Liver (tissue), 8 donors: ENCODE measurements at regions not wholly inside any gene's neighbourhood (a gene's known extent, or its start where the extent isn't known, plus 50 kb on each side); places are given as distances from the start of the nearest gene placed in this dataset.

Experiments used
- DNase-seq: peaks from one replicate; pipeline ENCODE4 v3.0.0-alpha.2; 2017; ENCODE audit warnings: low spot score
- H3K27ac ChIP-seq, 2 donors: one replicate each; pipeline ENCODE4 v1.7.0; 2013; ENCODE audit warnings: inconsistent platforms in 2 of 2, low read length in 2 of 2, control low read depth in 1 of 2, low read depth in 1 of 2, mild to moderate bottlenecking in 1 of 2
- H3K27me3 ChIP-seq, 4 donors: one replicate each; pipeline versions ENCODE4 v1.6.1 to v1.7.0; 2013; ENCODE audit warnings: low read length in 3 of 4, inconsistent platforms in 1 of 4, mild to moderate bottlenecking in 1 of 4, moderate library complexity in 1 of 4; ENCODE audit not compliant: control insufficient read depth in 4 of 4, insufficient read depth in 4 of 4
- H3K36me3 ChIP-seq, 4 donors: one replicate each; pipeline versions ENCODE4 v1.6.1 to v1.7.0; 2013; ENCODE audit warnings: low read length in 3 of 4, mild to moderate bottlenecking in 3 of 4, low read depth in 1 of 4, moderate library complexity in 1 of 4; ENCODE audit not compliant: control insufficient read depth in 4 of 4, insufficient read depth in 3 of 4
- H3K4me1 ChIP-seq, 4 donors: one replicate each; pipeline versions ENCODE4 v1.6.1 to v1.7.0; 2013; ENCODE audit warnings: low read length in 3 of 4, mild to moderate bottlenecking in 3 of 4, moderate library complexity in 1 of 4; ENCODE audit not compliant: control insufficient read depth in 4 of 4, insufficient read depth in 4 of 4
- H3K4me3 ChIP-seq, 3 donors: one replicate each; pipeline versions ENCODE4 v1.6.1 to v1.7.0; 2013; ENCODE audit warnings: low read length in 3 of 3, control low read depth in 1 of 3, low read depth in 1 of 3, mild to moderate bottlenecking in 1 of 3
- H3K9ac ChIP-seq, 2 donors: one replicate each; pipeline ENCODE4 v1.7.0; 2013; ENCODE audit warnings: low read length in 2 of 2, mild to moderate bottlenecking in 2 of 2, moderate library complexity in 2 of 2, control low read depth in 1 of 2, low read depth in 1 of 2
- H3K9me3 ChIP-seq, 4 donors: one replicate each; pipeline versions ENCODE4 v1.6.1 to v1.7.0; 2013; ENCODE audit warnings: low read length in 3 of 4; ENCODE audit not compliant: control insufficient read depth in 4 of 4
- EGR1 ChIP-seq, 2 donors: IDR thresholded peaks; 2 replicates each; pipeline ENCODE4 v1.6.1; 2016 to 2018; ENCODE audit warnings: antibody characterized with exemption in 2 of 2, low read depth in 2 of 2
- FOXA1 ChIP-seq: IDR thresholded peaks from 2 replicates; pipeline ENCODE4 v1.6.1; 2016; ENCODE audit warnings: antibody characterized with exemption
- FOXA2 ChIP-seq: IDR thresholded peaks from 2 replicates; pipeline ENCODE4 v1.6.1; 2016; ENCODE audit warnings: antibody characterized with exemption
- GABPA ChIP-seq, 2 donors: IDR thresholded peaks in 1 of 2; conservative IDR thresholded peaks in 1 of 2; 2 replicates each; pipeline ENCODE4 v1.6.1; 2016; ENCODE audit warnings: antibody characterized with exemption in 2 of 2, mild to moderate bottlenecking in 1 of 2, moderate library complexity in 1 of 2
- HNF4A ChIP-seq, 2 donors: conservative IDR thresholded peaks; 2 replicates each; pipeline ENCODE4 v1.6.1; 2016; ENCODE audit warnings: antibody characterized with exemption in 2 of 2, mild to moderate bottlenecking in 2 of 2
- HNF4G ChIP-seq: IDR thresholded peaks from 2 replicates; pipeline ENCODE4 v1.6.1; 2016; ENCODE audit warnings: antibody characterized with exemption
- JUND ChIP-seq, 2 donors: IDR thresholded peaks; 2 replicates each; pipeline ENCODE4 v1.6.1; 2016; ENCODE audit warnings: antibody characterized with exemption in 2 of 2
- NR2F2 ChIP-seq: IDR thresholded peaks from 2 replicates; pipeline ENCODE4 v1.6.1; 2016; ENCODE audit warnings: antibody characterized with exemption
- RAD21 ChIP-seq, 2 donors: IDR thresholded peaks; 2 replicates each; pipeline ENCODE4 v1.6.1; 2016; ENCODE audit warnings: antibody characterized with exemption in 2 of 2, mild to moderate bottlenecking in 2 of 2
- RXRA ChIP-seq, 2 donors: IDR thresholded peaks; 2 replicates each; pipeline ENCODE4 v1.6.1; 2017 to 2018; ENCODE audit warnings: antibody characterized with exemption in 2 of 2, mild to moderate bottlenecking in 1 of 2
- SP1 ChIP-seq: IDR thresholded peaks from 2 replicates; pipeline ENCODE4 v1.6.1; 2018; ENCODE audit warnings: antibody characterized with exemption, mild to moderate bottlenecking
- TAF1 ChIP-seq: conservative IDR thresholded peaks from 2 replicates; pipeline ENCODE4 v1.6.1; 2016; ENCODE audit warnings: antibody characterized with exemption, mild to moderate bottlenecking
- YY1 ChIP-seq: IDR thresholded peaks from 2 replicates; pipeline ENCODE4 v1.6.1; 2016; ENCODE audit warnings: antibody characterized with exemption, mild to moderate bottlenecking
- WGBS: extraction: QIAGEN DNeasy Blood & Tissue Kit; methylation state at CpG from one replicate; pipeline ENCODE4 v1.1.7; 2013; 5-methylcytosine and 5-hydroxymethylcytosine counted together
- TF ChIP-seq, protein P1 (sequence below): IDR thresholded peaks from 2 replicates; pipeline ENCODE4 v1.6.1; 2016; ENCODE audit warnings: antibody characterized with exemption
- TF ChIP-seq, protein P2 (sequence below): IDR thresholded peaks from 2 replicates; pipeline ENCODE4 v1.6.1; 2016; ENCODE audit warnings: antibody characterized with exemption
- TF ChIP-seq, protein P3 (sequence below): IDR thresholded peaks from 2 replicates; pipeline ENCODE4 v1.6.1; 2016; ENCODE audit warnings: antibody characterized with exemption, mild to moderate bottlenecking
- TF ChIP-seq, protein P4 (sequence below): IDR thresholded peaks from 2 replicates; pipeline ENCODE4 v1.6.1; 2016; ENCODE audit warnings: antibody characterized with exemption
- TF ChIP-seq, protein P5 (sequence below): fragments of 150-350 bp; IDR thresholded peaks from 2 replicates; pipeline ENCODE4 v1.5.1; 2017; ENCODE audit warnings: improper control_type of control experiment, low read depth, low read length; ENCODE audit not compliant: missing input control
- donor health status: healthy.
- donor health status: healthy.
- donor health status: healthy.
- donor health status: healthy.
- donor health status: healthy.

DNA sequence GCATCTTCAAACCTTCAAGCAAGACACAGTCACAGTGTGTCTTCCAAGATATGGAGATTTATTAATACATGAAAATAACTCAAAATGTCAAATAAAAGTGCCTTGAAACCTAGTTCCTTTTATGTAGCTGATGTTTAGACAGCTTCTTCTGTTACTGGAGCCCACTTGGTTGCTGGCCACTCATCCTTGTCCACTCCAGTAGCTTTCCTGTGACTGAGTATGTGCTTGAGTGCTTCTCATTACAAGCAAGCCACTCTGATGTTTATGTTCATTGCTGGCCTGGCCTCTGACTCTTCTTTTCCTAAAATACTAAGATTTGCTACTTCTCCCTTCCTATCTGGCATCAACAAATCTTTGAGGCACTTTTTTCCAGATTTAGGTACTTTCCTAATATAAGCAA, 545.2 kb upstream of the MAN1A1 start:
- no peak for DNase-seq
- Histone ChIP-seq H3K4me1 (no peaks in the 10 kb centered on the region), H3K9me3 (no peaks in the 10 kb centered on the region), H3K27ac (no peak overlapping the region), H3K4me3 (no peak overlapping the region), H3K27me3 (no peaks in the 10 kb centered on the region), H3K36me3 (no peaks in the 10 kb centered on the region), H3K9ac (no peak overlapping the region)
- TF ChIP-seq YY1: no peak
- no peak for TF ChIP-seq EGR1 (IDR thresholded peaks at IDR 0.05; ENCODE audit: low read depth in 2 of 2)
- TF ChIP-seq FOXA1: no peak
- TF ChIP-seq, protein P1, sequence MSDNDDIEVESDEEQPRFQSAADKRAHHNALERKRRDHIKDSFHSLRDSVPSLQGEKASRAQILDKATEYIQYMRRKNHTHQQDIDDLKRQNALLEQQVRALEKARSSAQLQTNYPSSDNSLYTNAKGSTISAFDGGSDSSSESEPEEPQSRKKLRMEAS: no peak
- TF ChIP-seq HNF4A (conservative IDR thresholded peaks at IDR 0.05): no peak
- TF ChIP-seq, protein P2, sequence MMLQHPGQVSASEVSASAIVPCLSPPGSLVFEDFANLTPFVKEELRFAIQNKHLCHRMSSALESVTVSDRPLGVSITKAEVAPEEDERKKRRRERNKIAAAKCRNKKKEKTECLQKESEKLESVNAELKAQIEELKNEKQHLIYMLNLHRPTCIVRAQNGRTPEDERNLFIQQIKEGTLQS: no peak
- no peak for TF ChIP-seq JUND (IDR thresholded peaks at IDR 0.05)
- TF ChIP-seq, protein P3, sequence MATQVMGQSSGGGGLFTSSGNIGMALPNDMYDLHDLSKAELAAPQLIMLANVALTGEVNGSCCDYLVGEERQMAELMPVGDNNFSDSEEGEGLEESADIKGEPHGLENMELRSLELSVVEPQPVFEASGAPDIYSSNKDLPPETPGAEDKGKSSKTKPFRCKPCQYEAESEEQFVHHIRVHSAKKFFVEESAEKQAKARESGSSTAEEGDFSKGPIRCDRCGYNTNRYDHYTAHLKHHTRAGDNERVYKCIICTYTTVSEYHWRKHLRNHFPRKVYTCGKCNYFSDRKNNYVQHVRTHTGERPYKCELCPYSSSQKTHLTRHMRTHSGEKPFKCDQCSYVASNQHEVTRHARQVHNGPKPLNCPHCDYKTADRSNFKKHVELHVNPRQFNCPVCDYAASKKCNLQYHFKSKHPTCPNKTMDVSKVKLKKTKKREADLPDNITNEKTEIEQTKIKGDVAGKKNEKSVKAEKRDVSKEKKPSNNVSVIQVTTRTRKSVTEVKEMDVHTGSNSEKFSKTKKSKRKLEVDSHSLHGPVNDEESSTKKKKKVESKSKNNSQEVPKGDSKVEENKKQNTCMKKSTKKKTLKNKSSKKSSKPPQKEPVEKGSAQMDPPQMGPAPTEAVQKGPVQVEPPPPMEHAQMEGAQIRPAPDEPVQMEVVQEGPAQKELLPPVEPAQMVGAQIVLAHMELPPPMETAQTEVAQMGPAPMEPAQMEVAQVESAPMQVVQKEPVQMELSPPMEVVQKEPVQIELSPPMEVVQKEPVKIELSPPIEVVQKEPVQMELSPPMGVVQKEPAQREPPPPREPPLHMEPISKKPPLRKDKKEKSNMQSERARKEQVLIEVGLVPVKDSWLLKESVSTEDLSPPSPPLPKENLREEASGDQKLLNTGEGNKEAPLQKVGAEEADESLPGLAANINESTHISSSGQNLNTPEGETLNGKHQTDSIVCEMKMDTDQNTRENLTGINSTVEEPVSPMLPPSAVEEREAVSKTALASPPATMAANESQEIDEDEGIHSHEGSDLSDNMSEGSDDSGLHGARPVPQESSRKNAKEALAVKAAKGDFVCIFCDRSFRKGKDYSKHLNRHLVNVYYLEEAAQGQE: no peak
- TF ChIP-seq FOXA2: no peak
- TF ChIP-seq, protein P4, sequence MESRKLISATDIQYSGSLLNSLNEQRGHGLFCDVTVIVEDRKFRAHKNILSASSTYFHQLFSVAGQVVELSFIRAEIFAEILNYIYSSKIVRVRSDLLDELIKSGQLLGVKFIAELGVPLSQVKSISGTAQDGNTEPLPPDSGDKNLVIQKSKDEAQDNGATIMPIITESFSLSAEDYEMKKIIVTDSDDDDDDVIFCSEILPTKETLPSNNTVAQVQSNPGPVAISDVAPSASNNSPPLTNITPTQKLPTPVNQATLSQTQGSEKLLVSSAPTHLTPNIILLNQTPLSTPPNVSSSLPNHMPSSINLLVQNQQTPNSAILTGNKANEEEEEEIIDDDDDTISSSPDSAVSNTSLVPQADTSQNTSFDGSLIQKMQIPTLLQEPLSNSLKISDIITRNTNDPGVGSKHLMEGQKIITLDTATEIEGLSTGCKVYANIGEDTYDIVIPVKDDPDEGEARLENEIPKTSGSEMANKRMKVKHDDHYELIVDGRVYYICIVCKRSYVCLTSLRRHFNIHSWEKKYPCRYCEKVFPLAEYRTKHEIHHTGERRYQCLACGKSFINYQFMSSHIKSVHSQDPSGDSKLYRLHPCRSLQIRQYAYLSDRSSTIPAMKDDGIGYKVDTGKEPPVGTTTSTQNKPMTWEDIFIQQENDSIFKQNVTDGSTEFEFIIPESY: no peak
- TF ChIP-seq NR2F2: no peak
- TF ChIP-seq, protein P5, sequence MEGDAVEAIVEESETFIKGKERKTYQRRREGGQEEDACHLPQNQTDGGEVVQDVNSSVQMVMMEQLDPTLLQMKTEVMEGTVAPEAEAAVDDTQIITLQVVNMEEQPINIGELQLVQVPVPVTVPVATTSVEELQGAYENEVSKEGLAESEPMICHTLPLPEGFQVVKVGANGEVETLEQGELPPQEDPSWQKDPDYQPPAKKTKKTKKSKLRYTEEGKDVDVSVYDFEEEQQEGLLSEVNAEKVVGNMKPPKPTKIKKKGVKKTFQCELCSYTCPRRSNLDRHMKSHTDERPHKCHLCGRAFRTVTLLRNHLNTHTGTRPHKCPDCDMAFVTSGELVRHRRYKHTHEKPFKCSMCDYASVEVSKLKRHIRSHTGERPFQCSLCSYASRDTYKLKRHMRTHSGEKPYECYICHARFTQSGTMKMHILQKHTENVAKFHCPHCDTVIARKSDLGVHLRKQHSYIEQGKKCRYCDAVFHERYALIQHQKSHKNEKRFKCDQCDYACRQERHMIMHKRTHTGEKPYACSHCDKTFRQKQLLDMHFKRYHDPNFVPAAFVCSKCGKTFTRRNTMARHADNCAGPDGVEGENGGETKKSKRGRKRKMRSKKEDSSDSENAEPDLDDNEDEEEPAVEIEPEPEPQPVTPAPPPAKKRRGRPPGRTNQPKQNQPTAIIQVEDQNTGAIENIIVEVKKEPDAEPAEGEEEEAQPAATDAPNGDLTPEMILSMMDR: no peak
- TF ChIP-seq SP1: no peak
- no peak for TF ChIP-seq GABPA (IDR thresholded peaks at IDR 0.05 in 1 of 2, conservative IDR thresholded peaks at IDR 0.05 in 1 of 2)
- no peak for TF ChIP-seq RAD21 (IDR thresholded peaks at IDR 0.05)
- no peak for TF ChIP-seq RXRA (IDR thresholded peaks at IDR 0.05)

DNA sequence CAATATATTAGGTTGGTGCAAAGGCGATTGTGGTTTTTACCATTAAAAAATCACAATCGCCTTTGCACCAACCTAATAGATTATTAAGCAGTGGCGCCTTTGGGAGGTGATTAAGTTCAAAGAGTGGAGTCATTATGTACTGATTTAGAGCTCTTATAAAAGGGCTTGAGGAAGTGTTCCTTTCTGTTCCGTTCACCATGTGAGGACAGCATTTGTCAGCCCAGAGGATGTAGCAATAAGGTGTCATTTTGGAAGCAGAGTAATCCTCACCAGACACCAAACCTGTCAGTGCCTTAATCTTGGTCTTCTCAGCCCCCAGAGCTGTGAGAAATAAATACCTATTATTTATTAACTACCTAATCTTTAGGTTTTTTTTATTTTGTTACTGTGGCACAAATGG, 542.1 kb upstream of the MAN1A1 start:
- 85% methylated on average over 4 of the region's 4 CpGs for WGBS
- Histone ChIP-seq H3K27ac (no peak overlapping the region), H3K9ac (no peak overlapping the region), H3K27me3 (no peaks in the 10 kb centered on the region), H3K36me3 (no peaks in the 10 kb centered on the region), H3K9me3 (no peaks in the 10 kb centered on the region), H3K4me1 (no peaks in the 10 kb centered on the region), H3K4me3 (no peak overlapping the region)
- no peak for DNase-seq
- TF ChIP-seq, protein P4: no peak
- no peak for TF ChIP-seq RAD21 (IDR thresholded peaks at IDR 0.05)
- no peak for TF ChIP-seq GABPA (IDR thresholded peaks at IDR 0.05 in 1 of 2, conservative IDR thresholded peaks at IDR 0.05 in 1 of 2)
- no peak for TF ChIP-seq JUND (IDR thresholded peaks at IDR 0.05)
- TF ChIP-seq, protein P5: no peak
- no peak for TF ChIP-seq HNF4G
- TF ChIP-seq TAF1: no peak
- TF ChIP-seq, protein P2: no peak
- TF ChIP-seq, protein P1: no peak
- TF ChIP-seq HNF4A (conservative IDR thresholded peaks at IDR 0.05): no peak
- no peak for TF ChIP-seq FOXA2
